ENCODE measurements at regions not wholly inside any gene's neighbourhood (a gene's known extent, or its start where the extent isn't known, plus 50 kb on each side); places are given as distances from the start of the nearest gene placed in this dataset.
"Not testable (repeated sequence)": the region's sequence is repeated elsewhere in the genome, so short reads cannot be mapped to it uniquely, and the experiment has no call there.

DNA sequence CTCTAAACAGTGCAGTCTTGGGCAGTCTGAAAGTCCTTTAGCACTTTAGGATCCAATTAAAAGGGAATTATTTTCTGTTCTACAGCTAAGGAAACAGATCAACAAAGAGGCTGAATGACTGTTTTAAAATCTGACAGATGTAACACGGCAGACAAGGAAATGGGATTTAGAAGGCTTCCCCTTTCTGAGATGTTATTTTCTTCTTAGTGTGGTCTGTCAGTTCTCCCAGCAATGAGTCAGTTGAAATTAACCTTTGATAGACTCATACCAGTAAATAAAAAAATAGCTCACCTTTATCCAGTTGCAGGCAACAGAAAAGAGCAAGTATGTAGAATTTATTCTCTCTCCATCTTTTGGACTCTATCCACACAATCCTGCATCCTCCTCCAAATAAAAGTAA is 98.1 kb downstream of the NEDD1 start:
- DNase-seq = no peak

DNA sequence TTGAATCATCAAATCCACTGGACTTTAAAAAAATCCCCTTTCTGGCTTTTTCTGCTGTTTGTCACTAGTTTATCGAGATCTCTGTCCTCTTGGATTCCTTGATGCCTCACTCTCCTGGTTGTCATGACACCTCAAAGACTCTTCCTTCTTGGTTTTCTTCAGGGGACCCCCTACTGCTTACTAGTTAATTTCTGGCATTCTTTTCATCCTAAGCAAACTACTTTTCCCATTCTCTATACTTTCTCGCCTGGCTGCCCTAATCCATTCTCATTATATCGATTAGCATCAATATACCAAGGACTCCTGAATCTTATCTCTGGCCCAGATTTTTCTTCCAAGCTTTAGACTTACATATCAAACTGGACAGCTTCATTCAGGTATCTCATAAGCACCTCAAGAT is 98.6 kb downstream of the NEDD1 start:
- no peak for DNase-seq

DNA sequence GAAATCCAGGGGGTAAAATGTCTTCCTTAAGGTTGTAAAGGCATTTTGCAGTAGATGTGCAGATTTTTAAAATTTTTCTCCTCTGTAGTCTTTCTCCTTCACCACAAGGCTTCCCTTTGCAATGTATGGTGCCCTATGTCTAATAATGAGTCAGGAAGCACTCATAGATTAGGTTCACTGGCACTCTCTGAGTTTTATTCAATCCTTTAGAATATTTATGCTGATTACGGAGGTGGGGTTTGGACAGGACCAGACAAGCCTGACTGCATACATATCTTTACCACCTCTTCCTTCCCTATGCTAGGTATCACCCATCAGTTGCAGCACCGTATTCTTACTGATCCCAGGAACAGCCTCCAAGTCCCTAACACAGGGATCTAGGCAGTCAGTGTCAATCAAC is 99.5 kb downstream of the NEDD1 start:
- DNase-seq = no peak

DNA sequence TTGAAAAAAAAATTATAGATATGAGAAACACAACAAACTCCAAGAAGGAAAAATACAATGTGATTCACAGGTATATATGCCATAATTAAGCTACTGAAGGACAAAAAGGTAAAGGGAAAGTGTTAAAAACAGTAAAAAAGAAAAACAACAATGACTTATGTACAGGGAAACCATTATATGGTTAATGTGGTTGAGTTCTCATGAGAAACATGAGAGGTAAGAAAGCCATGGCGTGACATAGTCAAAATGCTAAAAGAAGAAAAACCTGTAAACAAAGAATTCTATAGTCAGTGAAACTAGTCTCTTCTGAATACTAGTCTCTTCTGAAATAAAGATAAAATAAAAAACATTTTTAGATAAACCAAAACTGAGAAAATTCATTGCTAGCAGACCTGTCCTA is 109.1 kb downstream of the NEDD1 start:
- no peak for DNase-seq

DNA sequence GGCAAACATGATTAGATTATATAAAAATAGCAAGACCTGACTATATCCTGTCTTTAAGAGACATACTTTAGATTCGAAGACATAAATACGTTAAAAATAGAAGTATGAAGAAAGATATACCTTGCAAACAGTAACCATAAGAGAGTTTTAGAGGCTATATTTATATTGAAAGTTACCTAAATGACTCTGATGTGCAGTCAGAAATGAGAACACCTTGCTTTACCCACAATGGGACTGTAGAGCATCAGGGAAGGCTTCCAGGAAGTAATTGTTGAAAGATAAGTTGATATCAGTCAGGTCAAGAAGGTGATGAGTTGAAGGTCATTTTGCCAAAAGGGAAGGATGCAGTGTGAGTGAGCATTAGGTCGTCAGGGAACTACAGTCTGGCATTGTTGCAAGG is 110.2 kb downstream of the NEDD1 start:
- no peak for DNase-seq

DNA sequence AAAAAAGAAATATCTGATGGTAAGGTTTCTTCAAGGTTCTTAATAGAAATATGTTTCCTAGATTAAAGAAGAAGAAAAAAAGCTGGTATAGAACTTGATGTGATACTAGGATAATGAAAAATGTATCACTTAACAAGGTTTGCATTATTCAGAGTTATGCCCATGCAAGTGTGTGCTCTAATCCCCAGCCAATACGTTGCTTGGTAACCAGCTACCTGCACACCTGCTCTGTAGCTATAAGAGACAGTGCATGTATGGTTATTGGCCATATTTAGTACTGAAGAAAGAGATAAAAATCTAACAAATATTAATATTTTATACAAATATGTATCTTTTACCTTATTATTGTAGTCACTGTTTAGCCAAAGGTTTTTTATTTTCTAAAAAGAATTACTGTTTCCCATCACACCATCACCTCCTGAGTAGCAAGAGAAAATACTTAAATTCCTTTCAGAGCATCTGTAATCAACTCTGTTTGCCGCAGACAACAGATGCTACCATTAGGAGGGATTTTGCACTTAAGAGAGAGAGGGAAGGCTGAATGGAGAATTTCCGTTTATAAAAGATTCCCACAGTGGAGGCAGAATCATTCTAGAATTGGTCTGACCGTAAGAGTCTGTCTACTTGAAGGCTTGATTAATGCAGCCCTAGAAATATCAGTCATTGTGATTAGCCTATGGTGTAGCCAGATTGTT is 115.6 kb downstream of the NEDD1 start:
- DNase-seq = peak in 1 of 2 experiments; percentile 63

DNA sequence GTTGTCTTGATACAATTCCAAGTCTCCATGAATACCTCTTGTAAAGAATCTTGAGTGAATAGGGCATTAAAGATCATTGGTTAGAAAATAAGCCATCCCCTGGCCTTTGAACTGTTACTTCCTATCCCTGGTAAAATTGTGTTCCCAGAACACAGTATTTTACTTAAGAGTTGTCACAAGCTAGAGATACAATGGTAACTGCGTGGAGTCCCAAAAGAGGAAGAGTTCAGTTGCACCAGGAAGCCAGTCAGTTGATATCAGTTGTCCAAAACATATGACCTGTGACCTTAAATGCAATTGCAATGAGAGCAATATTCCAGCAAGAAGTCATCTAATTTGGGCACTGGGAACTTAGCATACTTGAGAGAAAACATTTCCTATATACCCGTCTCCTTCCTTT is 117.3 kb downstream of the NEDD1 start:
- no peak for DNase-seq

DNA sequence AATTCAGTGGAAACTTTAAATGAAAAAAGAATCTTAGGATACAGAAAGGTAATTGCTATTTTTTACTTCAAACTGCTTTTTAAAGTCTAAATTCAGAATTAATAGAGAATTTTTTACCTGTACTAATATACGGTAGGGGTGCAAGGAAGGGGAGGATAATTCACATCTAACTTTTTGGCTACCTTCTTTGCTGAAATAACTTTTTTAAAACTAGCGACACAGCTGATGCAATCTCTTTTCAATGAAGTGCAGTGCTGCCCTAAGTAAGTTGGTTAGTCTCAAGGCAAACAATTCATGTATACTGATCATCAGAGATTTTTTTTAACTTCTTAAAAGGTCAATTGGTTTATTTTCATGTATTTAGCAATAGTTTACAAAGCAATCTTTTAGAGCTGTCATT is 119.8 kb downstream of the NEDD1 start:
- no peak for DNase-seq

DNA sequence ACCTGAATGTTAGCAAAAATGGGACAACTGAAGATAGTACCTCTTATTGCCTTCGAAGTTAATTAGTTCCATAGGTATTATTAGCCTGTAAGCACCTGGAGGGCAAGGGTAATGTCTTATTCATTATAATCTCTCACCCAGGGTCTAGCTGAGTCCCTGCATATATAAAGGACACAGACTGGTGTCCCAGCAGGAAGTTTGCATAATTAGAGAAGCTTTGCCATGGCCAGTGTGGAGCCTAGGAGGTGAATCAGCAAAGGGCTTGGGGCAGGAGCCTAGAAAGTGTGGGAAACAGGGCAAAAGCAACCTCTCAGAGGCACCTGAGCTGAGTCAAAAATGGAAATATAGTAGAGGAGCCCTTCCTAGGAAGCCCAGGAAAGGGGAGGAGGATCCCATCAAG is 120.4 kb downstream of the NEDD1 start:
- no peak for DNase-seq

DNA sequence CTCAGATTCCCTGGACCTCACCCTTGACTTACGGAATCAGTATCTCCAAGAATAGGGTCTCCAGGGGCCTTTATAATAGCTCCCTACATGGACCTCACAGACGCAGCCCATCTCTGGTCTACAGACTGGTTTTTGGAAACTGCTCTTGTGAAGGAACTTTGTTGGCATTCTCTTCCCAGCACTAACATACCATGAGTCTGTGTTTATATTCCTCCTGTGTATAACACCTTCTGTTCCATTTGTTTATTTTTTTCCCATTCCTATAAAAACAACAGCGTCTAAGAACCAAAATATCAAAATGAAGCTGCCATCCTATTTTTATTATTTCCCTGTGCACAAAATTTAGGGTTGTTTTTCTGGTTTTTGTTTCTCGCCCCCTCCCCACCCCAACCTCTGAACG is 131.1 kb downstream of the NEDD1 start:
- no peak for DNase-seq

DNA sequence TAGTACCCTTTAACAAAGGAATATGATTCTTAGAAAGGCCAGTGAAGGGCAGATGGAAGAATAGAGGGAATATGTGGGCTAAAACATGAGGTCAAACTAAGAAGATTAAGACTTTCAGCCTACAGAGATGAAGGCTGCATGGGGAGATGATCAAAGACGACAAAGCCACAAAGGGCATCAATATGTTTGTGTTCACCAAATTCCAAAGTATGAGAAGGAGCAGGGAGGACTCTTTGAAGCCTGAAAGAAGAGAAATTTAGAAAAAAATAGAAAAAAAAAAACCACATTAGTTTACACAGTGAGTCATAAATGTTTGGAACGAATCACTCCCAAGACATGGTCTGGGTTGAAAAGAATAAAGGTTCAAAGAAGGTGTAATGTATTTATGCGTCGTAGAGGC is 131.8 kb downstream of the NEDD1 start:
- DNase-seq = no peak

DNA sequence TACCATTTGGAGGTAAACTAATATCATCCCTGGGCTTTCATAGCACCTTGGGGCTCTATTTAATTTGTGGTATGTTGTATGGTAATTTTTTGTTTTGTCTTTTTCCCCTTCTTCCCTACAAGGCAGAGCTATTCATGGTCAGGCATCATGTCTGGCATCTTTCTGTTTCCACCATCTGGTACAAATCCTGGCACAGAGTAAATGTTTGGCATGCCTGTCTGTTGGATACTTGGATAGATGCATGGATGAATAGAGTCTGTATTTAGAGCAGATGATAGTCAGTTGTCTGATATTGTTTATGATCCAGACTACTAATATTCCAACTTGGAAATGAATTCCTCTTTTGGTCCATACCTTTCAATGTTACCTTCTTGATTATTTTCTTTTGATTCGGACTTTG is 139.8 kb downstream of the NEDD1 start:
- DNase-seq = no peak

DNA sequence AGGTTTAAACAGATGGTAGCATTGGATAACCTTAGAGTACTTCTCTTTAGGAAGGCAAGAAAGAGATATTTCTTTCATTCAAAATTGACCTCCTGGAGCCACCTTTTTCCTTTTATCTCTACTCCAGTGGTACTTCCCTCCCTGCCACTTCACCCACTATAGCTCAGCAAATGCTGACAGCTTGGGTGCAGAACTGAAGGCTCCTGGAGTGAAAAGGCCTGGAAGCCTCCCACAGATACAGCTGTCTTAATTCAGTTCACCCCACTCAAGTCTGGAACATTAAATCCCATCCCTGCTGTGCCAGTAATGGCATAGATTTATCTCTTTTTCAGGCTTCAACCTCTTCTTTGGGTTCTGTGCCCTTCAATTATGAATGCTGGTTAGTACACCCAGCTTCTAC is 140.3 kb downstream of the NEDD1 start:
- no peak for DNase-seq

DNA sequence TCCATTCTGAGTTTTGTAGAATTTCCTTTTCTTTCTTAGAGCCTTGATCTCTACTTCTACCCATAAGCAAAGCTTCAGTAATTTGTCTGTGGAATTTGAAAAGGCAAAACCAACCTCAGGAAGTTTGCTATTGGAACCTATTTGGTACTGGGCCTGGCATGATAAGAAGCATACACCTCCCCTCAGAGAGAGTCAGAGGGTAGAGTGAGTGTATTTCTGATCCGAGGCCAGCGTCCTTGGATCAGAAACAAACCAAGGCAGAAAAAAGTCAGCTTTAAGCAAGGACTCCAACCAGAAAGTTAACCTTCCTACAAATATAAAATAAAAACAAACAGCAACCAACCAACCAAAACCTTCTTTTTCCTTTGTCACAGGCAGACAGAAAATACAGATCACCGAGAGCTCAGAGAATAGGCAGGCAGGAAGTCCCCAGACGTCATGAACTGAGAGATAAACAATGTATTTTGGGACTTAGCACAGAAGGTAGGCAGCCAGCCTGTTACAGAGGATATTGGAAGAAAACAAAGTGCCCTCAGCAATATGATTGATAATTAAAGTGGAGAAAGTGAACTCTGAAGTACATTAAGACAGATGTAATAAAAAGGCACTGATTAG is 141.5 kb downstream of the NEDD1 start:
- DNase-seq = no peak

DNA sequence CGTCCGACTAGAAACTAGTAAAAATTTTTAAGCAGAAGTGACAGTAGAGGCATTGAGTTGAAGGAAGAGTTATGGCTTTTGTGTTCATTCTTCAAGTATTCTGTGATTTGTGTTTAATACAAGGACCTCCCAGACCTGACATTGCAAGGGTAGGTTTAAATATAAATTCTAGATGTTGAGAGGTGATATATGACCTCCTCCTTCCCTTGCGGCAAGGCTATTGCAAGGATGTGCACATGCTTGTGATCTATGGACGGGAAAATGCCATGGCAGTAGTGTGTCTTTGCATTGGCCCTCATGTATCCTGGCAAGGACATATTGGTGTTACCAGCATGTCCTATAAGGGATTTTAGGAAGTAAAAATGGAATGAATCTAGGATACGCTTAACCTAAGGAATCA is 143.5 kb downstream of the NEDD1 start:
- DNase-seq = no peak

DNA sequence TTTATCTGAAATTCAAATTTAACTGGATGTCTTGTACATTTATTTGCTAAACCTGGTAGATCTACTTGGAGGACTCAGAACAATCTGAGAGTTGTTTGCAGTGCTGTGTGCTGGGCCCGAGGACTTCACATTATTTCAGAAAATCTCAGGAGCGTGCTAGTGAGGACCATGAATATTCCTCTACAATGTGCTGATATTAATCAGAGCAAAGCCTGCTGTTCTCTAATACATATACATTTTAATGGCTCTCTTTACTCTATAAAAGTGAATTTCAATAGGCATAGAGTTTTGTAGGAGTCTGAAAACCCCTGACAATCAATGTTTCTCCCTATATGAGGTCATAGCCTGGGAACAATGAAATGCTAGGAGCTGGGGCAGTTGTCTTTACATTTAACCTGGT is 144.3 kb downstream of the NEDD1 start:
- no peak for DNase-seq

DNA sequence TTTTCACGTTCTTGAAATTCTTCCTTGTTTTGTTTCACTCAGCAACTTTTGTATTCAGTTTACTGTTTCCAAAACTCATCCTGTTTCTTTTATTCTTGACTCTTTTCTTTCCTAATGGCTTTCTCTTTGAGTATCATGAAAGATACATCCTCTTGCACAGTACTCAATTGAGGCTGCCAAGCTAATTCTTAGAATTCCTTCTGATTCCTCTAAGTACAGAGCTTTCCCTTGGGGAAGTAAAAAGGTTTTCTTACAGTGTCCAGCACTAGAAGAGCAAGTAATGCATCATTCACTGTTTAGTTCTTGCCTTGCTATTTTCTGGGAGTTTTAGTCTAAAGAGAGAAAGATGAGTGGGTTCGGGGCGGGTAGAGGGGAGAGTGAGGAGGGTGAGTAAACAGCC is 154.1 kb downstream of the NEDD1 start:
- no peak for DNase-seq

DNA sequence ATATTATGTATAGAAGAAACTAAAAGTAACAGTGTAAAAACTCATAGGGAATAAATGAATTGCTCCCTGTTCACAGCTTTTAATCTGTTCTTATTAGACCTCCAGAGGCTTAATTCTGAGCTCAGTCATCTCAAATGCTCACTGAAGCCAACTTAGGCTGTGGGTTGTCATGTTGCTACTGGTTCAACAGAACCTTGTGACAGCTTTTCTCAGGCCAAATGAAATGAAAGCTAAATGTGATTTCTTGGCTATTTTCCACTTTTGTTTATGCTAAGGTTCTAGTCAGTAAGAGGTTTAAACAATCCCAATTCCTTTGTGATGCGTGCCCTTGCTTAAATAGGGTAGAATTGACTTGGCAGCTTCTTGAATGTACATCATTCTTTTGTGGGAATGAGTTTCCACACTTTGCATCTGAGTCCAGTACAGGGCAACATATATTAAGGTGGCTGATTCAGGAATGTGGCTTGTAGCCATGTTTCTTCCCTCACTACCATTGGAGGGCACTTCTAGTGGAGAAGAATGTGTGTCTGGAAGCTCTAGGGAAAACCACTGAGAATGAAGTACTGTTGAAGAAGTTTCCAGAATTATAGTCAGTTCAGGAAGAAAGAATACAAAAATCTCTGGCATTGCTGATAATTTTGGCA is 156.4 kb downstream of the NEDD1 start:
- DNase-seq = no peak

DNA sequence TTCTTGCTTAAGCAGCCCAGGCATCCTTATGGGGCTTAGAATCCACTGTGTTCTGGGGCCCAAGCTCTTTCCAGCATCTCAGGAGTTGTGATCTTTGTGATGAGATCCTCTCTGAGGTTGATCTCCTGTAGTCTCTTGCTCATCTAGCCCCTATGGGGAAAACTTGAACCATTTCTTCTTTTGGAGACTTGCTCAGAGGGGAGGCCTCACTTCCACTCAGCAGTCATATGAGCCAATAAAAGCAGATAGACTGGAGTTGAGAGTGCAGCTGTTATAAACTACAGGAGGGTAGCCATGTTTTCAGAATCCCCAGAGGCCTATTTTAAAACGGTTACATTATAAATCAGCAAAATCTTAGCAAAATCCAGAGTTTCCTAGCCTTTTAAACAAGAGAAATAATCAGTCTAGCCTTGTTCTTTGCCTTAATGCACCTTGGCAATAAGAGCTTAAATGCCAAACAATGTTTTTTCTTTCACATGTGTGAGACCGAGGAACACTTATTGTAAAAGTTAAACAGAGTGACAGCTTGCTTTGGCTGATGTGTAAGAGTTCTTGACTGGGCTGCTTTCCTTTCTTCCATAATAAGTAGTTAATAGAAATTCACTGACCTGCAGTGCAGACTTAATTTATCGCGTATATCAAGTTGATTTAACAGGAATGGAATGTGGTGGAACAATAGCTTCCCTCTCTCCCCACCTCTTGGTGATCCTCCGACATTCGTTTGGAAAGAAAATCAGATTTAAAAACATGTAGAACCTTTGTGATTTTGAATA is 168.3 kb downstream of the NEDD1 start:
- no peak for DNase-seq

DNA sequence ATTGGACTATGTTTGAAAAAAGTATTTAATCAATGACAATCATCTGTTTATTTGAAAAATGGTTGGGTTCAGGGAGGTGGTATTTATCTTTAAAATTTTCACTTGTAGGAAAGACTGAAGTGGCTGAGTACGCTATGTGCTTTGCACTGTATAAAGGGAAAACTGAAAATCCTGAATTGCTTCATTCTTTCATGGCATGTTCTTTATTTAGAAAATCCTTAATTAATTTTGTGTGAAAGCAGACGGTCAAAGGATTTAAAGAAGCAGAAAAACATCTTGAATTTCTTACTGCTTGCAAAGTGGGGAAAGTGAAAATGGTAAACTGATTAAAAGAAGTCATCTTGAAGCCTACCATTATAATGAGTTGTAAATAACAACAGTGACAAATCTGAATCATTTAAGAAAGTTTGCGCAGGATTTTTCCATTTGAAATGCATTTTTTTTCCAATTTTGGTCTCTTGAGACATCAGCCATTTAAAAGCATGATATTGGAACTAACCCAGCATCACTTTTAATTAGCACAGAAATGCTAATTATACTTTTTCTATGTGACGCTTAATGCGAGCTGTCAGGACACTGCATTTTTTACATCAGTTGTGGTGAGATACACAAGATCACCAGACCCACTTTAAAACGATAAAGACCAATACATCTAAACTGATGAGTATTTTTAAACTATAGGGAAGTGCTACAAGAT is 169.0 kb downstream of the NEDD1 start:
- DNase-seq = no peak

DNA sequence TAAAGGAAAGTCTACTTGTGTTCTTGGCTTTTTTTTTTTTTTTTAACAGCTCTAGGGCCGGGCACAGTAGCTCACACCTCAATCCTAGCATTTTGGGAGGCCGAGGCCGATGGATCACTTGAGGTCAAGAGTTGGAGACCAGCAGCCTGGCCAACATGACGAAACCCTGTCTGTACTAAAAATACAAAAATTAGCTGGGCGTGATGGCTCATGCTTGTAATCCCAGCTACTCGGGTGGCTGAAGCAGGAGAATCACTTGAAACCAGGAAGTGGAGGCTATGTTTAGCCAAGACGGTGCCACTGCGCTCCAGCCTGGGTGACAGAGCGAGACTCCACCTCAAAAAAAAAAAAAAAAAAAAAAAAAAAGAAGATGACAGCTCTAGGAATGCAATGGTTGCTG is 169.9 kb downstream of the NEDD1 start:
- not testable (repeated sequence) for DNase-seq

DNA sequence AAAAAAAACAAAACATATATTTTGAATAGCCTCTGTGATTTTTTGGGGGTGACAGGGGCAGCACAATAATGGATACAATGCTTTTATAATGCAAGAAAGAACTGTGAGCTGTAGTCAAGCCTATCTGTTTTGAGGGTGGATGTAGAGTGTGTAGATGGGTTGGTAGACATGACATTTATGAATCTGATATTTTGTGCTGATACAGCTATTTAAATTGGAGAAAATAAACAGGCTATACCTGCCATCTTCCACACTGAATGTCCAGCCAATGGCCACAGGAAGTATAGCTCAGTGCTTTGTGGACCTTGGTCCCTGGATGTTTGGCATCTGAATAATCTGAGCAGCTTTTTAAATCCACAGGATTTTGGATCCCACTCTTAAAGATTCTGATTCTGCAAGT is 175.0 kb downstream of the NEDD1 start:
- DNase-seq = no peak

DNA sequence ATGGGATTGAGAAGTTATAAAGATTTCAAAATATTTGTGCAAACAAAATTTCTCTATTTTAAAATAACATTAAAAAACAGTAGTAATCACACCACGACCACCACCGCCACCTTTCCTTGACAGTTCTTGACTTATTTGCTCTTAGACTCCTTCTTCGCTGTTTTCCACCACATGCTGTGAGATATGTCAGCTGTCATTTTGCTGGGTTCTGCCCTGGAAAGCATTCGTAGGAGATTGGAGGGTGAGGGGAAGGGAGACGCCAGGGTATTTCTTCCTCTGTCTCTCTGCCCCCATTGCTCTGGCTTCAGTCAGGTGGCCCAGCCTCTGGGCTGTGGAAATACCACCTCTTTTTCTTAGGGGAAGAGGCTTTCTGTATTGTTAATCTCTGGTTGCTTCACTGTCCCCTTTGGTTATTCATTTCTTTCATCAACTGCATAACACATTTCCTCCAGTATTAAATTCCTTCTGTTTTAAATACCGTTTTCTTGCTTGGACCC is 186.2 kb downstream of the NEDD1 start:
- DNase-seq = no peak
